ENCODE measurements at regions not wholly inside any gene's neighbourhood (a gene's known extent, or its start where the extent isn't known, plus 50 kb on each side); places are given as distances from the start of the nearest gene placed in this dataset.
A peak's percentile ranks its signal among the peaks of the same experiment; 100 is the strongest.

GRCh38 chr5:87155106-87155505 is 112.6 kb upstream of the RASA1 start:
- TF ChIP-seq CTCF (IDR thresholded peaks at IDR 0.05; ENCODE audit: insufficient read depth, low read length) = no peak
- no peak for DNase-seq (ENCODE audit: low read depth)
- H3K4me3 ChIP-seq (ENCODE audit: low read depth, low read length) = no peak overlapping the region

- H3K4me3 ChIP-seq (ENCODE audit: low read depth, low read length) = no peak overlapping the region
- no peak for DNase-seq (ENCODE audit: low read depth)
Observed at GRCh38 chr5:87156631-87157030, 111.1 kb upstream of the RASA1 start.

DNA sequence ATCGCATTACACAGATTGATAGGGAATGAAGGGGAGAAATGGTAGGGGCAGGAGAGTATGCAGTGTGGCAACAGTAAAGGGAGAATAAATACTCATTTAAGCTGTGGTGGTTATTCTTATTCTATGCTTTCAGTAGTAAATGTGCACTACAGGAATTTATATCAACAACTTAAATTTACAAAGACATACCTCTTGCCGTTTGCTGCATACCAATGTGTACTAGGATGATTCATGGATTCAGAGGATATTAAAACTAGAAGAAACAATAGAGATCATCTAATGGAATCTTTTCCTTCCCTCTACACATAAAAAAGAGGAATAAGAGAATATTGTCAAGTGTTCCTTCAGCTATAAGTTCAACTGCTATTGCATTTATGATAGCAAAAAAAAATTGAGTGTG is 103.3 kb upstream of the RASA1 start:
- no peak for DNase-seq (ENCODE audit: low read depth)
- TF ChIP-seq CTCF (IDR thresholded peaks at IDR 0.05; ENCODE audit: insufficient read depth, low read length) = no peak
- H3K4me3 ChIP-seq (ENCODE audit: low read depth, low read length) = no peak overlapping the region

More at GRCh38 chr5:87156631-87157030, 111.1 kb upstream of the RASA1 start:
- no peak for TF ChIP-seq CTCF (IDR thresholded peaks at IDR 0.05; ENCODE audit: insufficient read depth, low read length)

GRCh38 chr5:87169300-87169991 is 98.2 kb upstream of the RASA1 start:
- no peak overlapping the region for H3K4me3 ChIP-seq (ENCODE audit: low read depth, low read length)
- TF ChIP-seq CTCF (IDR thresholded peaks at IDR 0.05; ENCODE audit: insufficient read depth, low read length) = no peak
- DNase-seq (ENCODE audit: low read depth) = peak; percentile 18

- H3K4me3 ChIP-seq (ENCODE audit: low read depth, low read length) = no peak overlapping the region
- no peak for TF ChIP-seq CTCF (IDR thresholded peaks at IDR 0.05; ENCODE audit: insufficient read depth, low read length)
- no peak for DNase-seq (ENCODE audit: low read depth)
Observed at GRCh38 chr5:87170799-87171198, 96.9 kb upstream of the RASA1 start.

DNA sequence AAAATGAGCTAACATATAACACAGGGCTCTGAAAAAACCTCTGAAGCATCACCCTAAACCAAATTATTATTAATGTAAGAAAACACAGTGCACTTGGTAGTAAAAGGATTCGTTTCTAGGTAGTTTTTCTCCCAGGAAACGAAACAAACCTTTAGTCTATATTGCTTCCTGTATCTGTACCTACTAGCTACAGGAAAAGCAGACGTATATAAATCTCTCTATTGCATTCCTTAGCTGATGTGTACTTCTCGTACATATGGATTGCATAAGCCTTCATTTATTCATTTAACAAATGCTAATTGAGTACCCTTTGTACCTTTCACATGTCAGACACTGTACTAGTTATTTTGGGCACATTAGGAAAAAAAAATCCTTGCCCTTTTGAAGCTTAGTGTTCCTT is 85.0 kb upstream of the RASA1 start:
- H3K4me3 ChIP-seq (ENCODE audit: low read depth, low read length) = no peak overlapping the region
- TF ChIP-seq CTCF (IDR thresholded peaks at IDR 0.05; ENCODE audit: insufficient read depth, low read length) = no peak
- no peak for DNase-seq (ENCODE audit: low read depth)

DNA sequence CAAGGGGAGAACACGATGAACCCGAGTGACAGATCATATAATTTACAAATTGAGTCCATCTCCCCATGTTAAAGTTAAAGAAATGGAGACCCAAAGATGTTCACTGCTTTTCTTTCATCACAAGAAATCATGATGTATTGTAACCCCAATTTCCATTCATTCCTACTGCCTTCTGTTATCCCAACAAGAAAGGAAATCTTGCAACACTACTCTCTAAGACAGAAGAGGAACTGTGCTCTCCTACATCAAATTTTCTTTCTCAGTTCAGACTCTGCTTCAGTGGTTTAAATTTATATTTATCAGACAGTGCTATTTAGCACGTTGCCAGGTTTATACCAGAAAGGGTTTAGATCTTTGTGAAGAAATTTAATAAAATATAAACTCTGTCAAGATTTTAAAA is 83.8 kb upstream of the RASA1 start:
- H3K4me3 ChIP-seq (ENCODE audit: low read depth, low read length) = no peak overlapping the region
- DNase-seq (ENCODE audit: low read depth) = no peak
- no peak for TF ChIP-seq CTCF (IDR thresholded peaks at IDR 0.05; ENCODE audit: insufficient read depth, low read length)

All from fibroblast of the aortic adventitia (primary cell).